Neuronal stem cell (in vitro differentiated cells): ENCODE measurements at regions not wholly inside any gene's neighbourhood (a gene's known extent, or its start where the extent isn't known, plus 50 kb on each side); places are given as distances from the start of the nearest gene placed in this dataset.
A peak's percentile ranks its signal among the peaks of the same experiment; 100 is the strongest.

Experiments
- DNase-seq: peaks from one replicate; pipeline ENCODE4 v3.0.0-alpha.2; 2013; ENCODE audit warnings: low spot score
- H2AFZ ChIP-seq: one replicate; pipeline ENCODE4 v1.6.1; 2013; ENCODE audit warnings: mild to moderate bottlenecking, low read length, inconsistent platforms
- H2AK5ac ChIP-seq: 2 replicates; pipeline ENCODE4 v1.6.1; 2013; ENCODE audit warnings: low read depth, mild to moderate bottlenecking, inconsistent platforms, low read length, moderate library complexity, mixed read lengths
- H2BK120ac ChIP-seq: 2 replicates; pipeline ENCODE4 v1.6.1; 2013; ENCODE audit warnings: low read depth, mild to moderate bottlenecking, inconsistent platforms, low read length, moderate library complexity, mixed read lengths
- H2BK12ac ChIP-seq: one replicate; pipeline ENCODE4 v1.6.1; 2013; ENCODE audit warnings: low read length, inconsistent platforms
- H2BK15ac ChIP-seq: 2 replicates; pipeline ENCODE4 v1.6.1; 2013; ENCODE audit warnings: mild to moderate bottlenecking, low read length, inconsistent platforms, mixed read lengths
- H2BK5ac ChIP-seq: one replicate; pipeline ENCODE4 v1.6.1; 2013; ENCODE audit warnings: inconsistent platforms, mild to moderate bottlenecking, low read length, moderate library complexity
- H3K14ac ChIP-seq: one replicate; pipeline ENCODE4 v1.6.1; 2013; ENCODE audit warnings: low read length, inconsistent platforms
- H3K18ac ChIP-seq: 2 replicates; pipeline ENCODE4 v1.6.1; 2013; ENCODE audit warnings: low read length, inconsistent platforms
- H3K23ac ChIP-seq: 2 replicates; pipeline ENCODE4 v1.6.1; 2013; ENCODE audit warnings: low read depth, mild to moderate bottlenecking, mixed read lengths, low read length, inconsistent platforms; ENCODE audit not compliant: poor library complexity
- H3K27ac ChIP-seq: replicated peaks from 3 replicates; pipeline ENCODE4 v1.5.1; 2013; ENCODE audit warnings: low read length, inconsistent platforms
- H3K27me3 ChIP-seq, 3 experiments: 2 replicates each; pipeline ENCODE4 v1.6.1; 2013; ENCODE audit warnings: low read length in 3 of 3, mild to moderate bottlenecking in 2 of 3, inconsistent platforms in 1 of 3, low read depth in 1 of 3, mixed read lengths in 1 of 3, moderate library complexity in 1 of 3; ENCODE audit not compliant: control insufficient read depth in 3 of 3, insufficient read depth in 3 of 3
- H3K36me3 ChIP-seq, 2 donors: replicated peaks in 1 of 2; 2 replicates each; pipeline ENCODE4 v1.6.1; 2013; ENCODE audit warnings: low read length in 2 of 2; ENCODE audit not compliant: control insufficient read depth in 2 of 2, insufficient read depth in 2 of 2
- H3K4ac ChIP-seq: 2 replicates; pipeline ENCODE4 v1.6.1; 2013; ENCODE audit warnings: inconsistent platforms, mild to moderate bottlenecking, low read length, moderate library complexity
- H3K4me1 ChIP-seq, 2 donors: 1 replicate in 1 of 2; 2 replicates in 1 of 2; pipeline ENCODE4 v1.6.1; 2013; ENCODE audit warnings: low read length in 2 of 2, low read depth in 1 of 2; ENCODE audit not compliant: control insufficient read depth in 2 of 2, insufficient read depth in 1 of 2
- H3K4me2 ChIP-seq: one replicate; pipeline ENCODE4 v1.6.1; 2013; ENCODE audit warnings: mild to moderate bottlenecking, low read length, inconsistent platforms; ENCODE audit not compliant: insufficient read depth, poor library complexity, severe bottlenecking
- H3K4me3 ChIP-seq, 2 donors: 2 replicates each; pipeline ENCODE4 v1.5.1; 2013; ENCODE audit warnings: low read length in 2 of 2, mild to moderate bottlenecking in 2 of 2, inconsistent platforms in 1 of 2, moderate library complexity in 1 of 2
- H3K79me1 ChIP-seq: one replicate; pipeline ENCODE4 v1.6.1; 2013; ENCODE audit warnings: low read depth, mild to moderate bottlenecking, inconsistent platforms, low read length, moderate library complexity
- H3K9ac ChIP-seq: one replicate; pipeline ENCODE4 v1.6.1; 2013; ENCODE audit warnings: mild to moderate bottlenecking, low read depth, low read length, inconsistent platforms; ENCODE audit not compliant: poor library complexity
- H3K9me3 ChIP-seq, 2 donors: replicated peaks in 1 of 2; 2 replicates each; pipeline versions ENCODE3 to v1.6.1; 2013; ENCODE audit warnings: low read length in 2 of 2, mild to moderate bottlenecking in 2 of 2, inconsistent platforms in 1 of 2, low read depth in 1 of 2, mixed read lengths in 1 of 2, moderate library complexity in 1 of 2; ENCODE audit not compliant: control insufficient read depth in 2 of 2, insufficient read depth in 1 of 2
- H4K8ac ChIP-seq: one replicate; pipeline ENCODE4 v1.6.1; 2013; ENCODE audit warnings: low read depth, mild to moderate bottlenecking, inconsistent platforms, low read length, moderate library complexity
- H4K91ac ChIP-seq: one replicate; pipeline ENCODE4 v1.6.1; 2013; ENCODE audit warnings: low read length, low read depth, mild to moderate bottlenecking, inconsistent platforms; ENCODE audit not compliant: poor library complexity
- WGBS, 2 donors: extraction: QIAGEN DNeasy Blood & Tissue Kit; methylation state at CpG; one replicate each; pipeline ENCODE4 v1.1.7; 2013; ENCODE audit warnings: missing lambda C conversion rate in 2 of 2, mixed read lengths in 1 of 2; ENCODE audit not compliant: insufficient read length in 2 of 2, insufficient replicate concordance in 1 of 2; ENCODE audit errors: extremely low coverage in 2 of 2; 5-methylcytosine and 5-hydroxymethylcytosine counted together

DNA sequence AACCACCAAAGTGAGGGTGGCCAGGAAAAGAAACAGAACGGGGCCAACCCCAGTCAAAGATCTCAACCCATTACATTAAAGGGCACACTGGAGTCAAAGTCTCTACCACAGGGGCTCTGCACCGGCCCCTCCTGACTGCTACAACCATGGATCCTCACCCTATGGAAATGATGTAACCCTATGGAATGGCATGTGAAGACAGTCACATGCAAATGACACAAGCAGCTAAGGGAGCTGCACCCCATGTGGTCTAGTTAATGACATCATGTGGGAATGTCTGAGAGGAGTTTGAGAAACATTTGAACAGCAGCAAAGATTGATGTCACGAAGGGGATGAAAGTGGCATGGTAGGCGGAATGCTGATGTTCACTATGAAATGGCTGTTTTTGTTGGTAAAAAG, 298.2 kb upstream of the SLCO3A1 start:
- Histone ChIP-seq H2BK120ac (no peak overlapping the region), H3K4ac (no peak overlapping the region), H2BK12ac (no peak overlapping the region), H3K27me3 (no peaks in the 10 kb centered on the region), H3K14ac (no peak overlapping the region), H2AK5ac (no peak overlapping the region), H3K4me2 (no peak overlapping the region), H3K9ac (no peak overlapping the region), H2BK15ac (no peak overlapping the region), H3K23ac (no peak overlapping the region), H3K18ac (peak overlapping the region; percentile 11), H2BK5ac (no peak overlapping the region), H4K91ac (no peak overlapping the region), H3K27ac (no peak overlapping the region), H4K8ac (no peak overlapping the region), H3K4me3 (no peak overlapping the region), H3K9me3 (no peaks in the 10 kb centered on the region), H3K4me1 (peaks cover 0 to 1% of the 10 kb centered on the region in 2 donors), H2AFZ (no peak overlapping the region), H3K79me1 (no peaks in the 10 kb centered on the region), H3K36me3 (no peaks in the 10 kb centered on the region)
- DNase-seq: no peak
- WGBS, 2 donors: no CpG with 5 or more reads among the region's 4 CpGs

DNA sequence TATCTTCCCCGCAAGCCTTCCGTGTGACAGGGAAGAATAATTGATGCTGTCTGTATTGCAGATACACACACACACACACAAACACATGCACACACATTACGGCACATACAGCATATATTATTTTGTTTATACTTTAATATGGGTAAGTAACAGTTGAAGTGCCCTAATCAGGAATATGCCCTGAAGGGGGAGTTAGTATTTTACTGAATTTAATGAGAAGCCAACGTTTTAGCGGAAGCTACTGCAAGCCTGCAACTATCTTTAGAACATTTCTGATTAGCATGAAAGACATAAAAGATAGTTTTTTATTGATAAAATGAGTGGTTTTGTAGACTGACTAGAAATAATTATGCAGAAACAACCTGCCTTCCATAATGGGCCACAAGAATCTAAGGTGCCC, 296.6 kb upstream of the SLCO3A1 start:
- Histone ChIP-seq H3K27me3 (no peaks in the 10 kb centered on the region), H2BK12ac (no peak overlapping the region), H3K4me1 (peaks cover 0 to 6% of the 10 kb centered on the region in 2 donors), H3K23ac (no peak overlapping the region), H3K27ac (no peak overlapping the region), H4K91ac (no peak overlapping the region), H3K4me3 (no peak overlapping the region), H2BK120ac (no peak overlapping the region), H2BK15ac (no peak overlapping the region), H3K18ac (no peak overlapping the region), H3K4ac (no peak overlapping the region), H3K9me3 (no peaks in the 10 kb centered on the region), H3K4me2 (no peak overlapping the region), H3K14ac (no peak overlapping the region), H3K9ac (no peak overlapping the region), H2AK5ac (no peak overlapping the region), H3K79me1 (no peaks in the 10 kb centered on the region), H2BK5ac (no peak overlapping the region), H3K36me3 (no peaks in the 10 kb centered on the region), H2AFZ (no peak overlapping the region), H4K8ac (no peak overlapping the region)
- WGBS, 2 donors: no CpG with 5 or more reads among the region's 5 CpGs
- no peak for DNase-seq

DNA sequence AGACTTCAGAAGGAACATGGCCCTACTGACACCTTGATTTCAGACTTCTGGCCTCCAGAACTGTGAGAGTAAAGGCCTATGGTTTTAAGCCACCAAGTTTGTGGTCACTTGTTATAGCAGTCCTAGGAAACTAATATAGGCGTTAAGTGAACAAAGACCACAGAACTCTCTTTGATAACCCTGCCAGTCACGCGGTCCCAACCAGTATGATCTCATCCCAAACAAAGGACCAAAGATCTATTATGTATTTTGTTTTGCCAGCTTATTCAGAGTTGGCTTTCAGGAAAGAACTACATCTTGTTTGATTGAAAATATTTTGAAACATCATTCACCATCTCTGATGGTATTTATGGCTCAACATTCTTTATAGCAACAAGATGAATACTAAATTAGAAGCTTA, 294.4 kb upstream of the SLCO3A1 start:
- Histone ChIP-seq H3K4me2 (no peak overlapping the region), H3K14ac (no peak overlapping the region), H2AFZ (peak overlapping the region; percentile 18), H3K79me1 (no peaks in the 10 kb centered on the region), H2AK5ac (no peak overlapping the region), H2BK5ac (no peak overlapping the region), H3K9ac (no peak overlapping the region), H3K9me3 (no peaks in the 10 kb centered on the region), H3K27ac (no peak overlapping the region), H3K27me3 (no peaks in the 10 kb centered on the region), H4K91ac (no peak overlapping the region), H2BK15ac (no peak overlapping the region), H2BK120ac (no peak overlapping the region), H3K4me1 (peaks cover 0 to 6% of the 10 kb centered on the region in 2 donors), H3K23ac (no peak overlapping the region), H3K18ac (no peak overlapping the region), H3K4me3 (no peak overlapping the region), H3K4ac (no peak overlapping the region), H3K36me3 (no peaks in the 10 kb centered on the region), H2BK12ac (no peak overlapping the region), H4K8ac (no peak overlapping the region)
- DNase-seq: no peak
- no CpG with 5 or more reads among the region's 3 CpGs for WGBS, 2 donors

DNA sequence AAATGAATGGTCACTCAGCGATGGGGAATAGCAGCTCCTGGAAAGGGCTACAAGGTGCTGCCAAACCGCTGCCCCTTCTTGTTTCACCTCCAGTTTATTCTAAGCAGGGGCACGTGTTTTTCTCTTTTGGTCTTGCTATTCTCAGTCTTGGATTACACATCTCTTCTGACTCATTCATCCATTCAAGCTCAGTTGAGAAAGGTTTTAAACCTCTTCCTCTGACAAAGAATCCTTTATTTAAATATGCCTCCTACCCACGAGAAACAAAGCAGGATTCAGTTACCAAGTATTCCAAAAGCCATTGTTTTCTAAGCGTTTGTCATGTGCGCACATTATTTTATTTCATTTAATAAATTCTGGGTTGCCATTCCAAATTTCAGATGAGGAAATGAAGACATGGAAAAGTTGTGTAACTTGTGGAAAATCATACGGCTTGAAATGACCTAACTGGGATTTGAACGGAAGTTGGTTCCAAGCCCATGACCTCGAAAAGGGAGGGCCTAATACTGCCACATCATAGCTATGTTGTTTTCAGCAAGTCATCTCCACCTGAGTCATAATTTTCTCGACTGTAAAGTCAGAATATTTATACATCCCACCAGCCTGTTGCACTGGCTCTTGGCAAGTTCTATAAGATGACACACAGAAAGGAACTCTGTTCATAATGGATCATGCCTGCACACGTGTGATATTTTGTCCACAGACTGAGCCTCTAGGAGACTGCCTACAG, 292.0 kb upstream of the SLCO3A1 start:
- no peak overlapping the region for H4K91ac ChIP-seq
- no peak overlapping the region for H4K8ac ChIP-seq
- H2AK5ac ChIP-seq: no peak overlapping the region
- H3K27me3 ChIP-seq: no peaks in the 10 kb centered on the region
- no peak overlapping the region for H3K18ac ChIP-seq
- no peak for DNase-seq
- WGBS, 2 donors: no CpG with 5 or more reads among the region's 11 CpGs
- no peak overlapping the region for H3K9ac ChIP-seq
- no peak overlapping the region for H3K4ac ChIP-seq
- H3K9me3 ChIP-seq: no peaks in the 10 kb centered on the region
- no peaks in the 10 kb centered on the region for H3K79me1 ChIP-seq
- no peak overlapping the region for H2BK12ac ChIP-seq
- H3K4me2 ChIP-seq: no peak overlapping the region
- H2BK15ac ChIP-seq: no peak overlapping the region
- H2AFZ ChIP-seq: no peak overlapping the region
- H2BK5ac ChIP-seq: no peak overlapping the region
- no peak overlapping the region for H3K23ac ChIP-seq
- no peak overlapping the region for H3K14ac ChIP-seq
- no peak overlapping the region for H2BK120ac ChIP-seq
- no peaks in the 10 kb centered on the region for H3K36me3 ChIP-seq
- H3K27ac ChIP-seq: no peak overlapping the region
- peaks cover 0 to 5% of the 10 kb centered on the region in 2 donors for H3K4me1 ChIP-seq
- no peak overlapping the region for H3K4me3 ChIP-seq
